OCI-LY3 (cell line): ENCODE measurements at regions not wholly inside any gene's neighbourhood (a gene's known extent, or its start where the extent isn't known, plus 50 kb on each side); places are given as distances from the start of the nearest gene placed in this dataset.
"Not testable (repeated sequence)": the region's sequence is repeated elsewhere in the genome, so short reads cannot be mapped to it uniquely, and the experiment has no call there.

Experiments
- H2AFZ ChIP-seq: fragments of 200-600, 300-600 bp; shearing (Covaris generic); 2 replicates; pipeline ENCODE4 v1.6.0; 2014; ENCODE audit warnings: antibody characterized with exemption, low read depth, low read length
- H3K27ac ChIP-seq: fragments of 200-600, 300-600 bp; sonication (generic); 2 replicates; pipeline ENCODE4 v1.5.1; 2014; ENCODE audit warnings: mild to moderate bottlenecking, low read length, moderate library complexity, mixed read lengths
- H3K27me3 ChIP-seq: fragments of 200-600, 300-600 bp; sonication (generic); 2 replicates; pipeline ENCODE4 v1.6.1; 2014; ENCODE audit warnings: low read depth, low read length, mixed read lengths
- H3K36me3 ChIP-seq: fragments of 200-600, 300-600 bp; sonication (generic); replicated peaks from 2 replicates; pipeline ENCODE3; 2014; ENCODE audit warnings: low read depth, low read length, mixed read lengths
- H3K4me1 ChIP-seq: fragments of 300-600, 200-600 bp; sonication (generic); 2 replicates; pipeline ENCODE4 v1.6.1; 2014; ENCODE audit warnings: low read length, mixed read lengths
- H3K4me2 ChIP-seq: fragments of 200-600, 300-600 bp; sonication (generic); 2 replicates; pipeline ENCODE4 v1.6.1; 2014; ENCODE audit warnings: low read length, mixed read lengths
- H3K4me3 ChIP-seq: fragments of 300-600, 200-600 bp; sonication (generic); 2 replicates; pipeline ENCODE4 v1.5.1; 2014; ENCODE audit warnings: antibody characterized with exemption, mild to moderate bottlenecking, low read length, moderate library complexity
- H3K79me2 ChIP-seq: fragments of 300-600, 200-600 bp; shearing (Covaris generic); 2 replicates; pipeline ENCODE4 v1.6.1; 2014; ENCODE audit warnings: mild to moderate bottlenecking, low read length, mixed read lengths
- H3K9ac ChIP-seq: fragments of 300-600, 200-600 bp; shearing (Covaris generic); 2 replicates; pipeline ENCODE4 v1.6.0; 2014; ENCODE audit warnings: mild to moderate bottlenecking, low read length, moderate library complexity
- H3K9me3 ChIP-seq: fragments of 200-600, 300-600 bp; shearing (Covaris generic); 2 replicates; pipeline ENCODE4 v1.6.1; 2014; ENCODE audit warnings: low read length, mixed read lengths; ENCODE audit not compliant: insufficient read depth
- H4K20me1 ChIP-seq: fragments of 200-600, 300-600 bp; sonication (generic); 2 replicates; pipeline ENCODE4 v1.6.1; 2016; ENCODE audit warnings: low read length, mixed read lengths; ENCODE audit not compliant: insufficient read depth
- EZH2phosphoT487 ChIP-seq: fragments of 200-600 bp; shearing (Covaris generic); IDR thresholded peaks from 2 replicates; pipeline ENCODE4 v1.6.1; 2018; ENCODE audit warnings: antibody characterized with exemption, mixed run types, low read depth
- TF ChIP-seq, protein P1 (sequence below): fragments of 200-600, 300-600 bp; sonication (generic); IDR thresholded peaks from 2 replicates; pipeline ENCODE4 v1.5.1; 2014; ENCODE audit warnings: antibody characterized with exemption, low read length, low read depth

DNA sequence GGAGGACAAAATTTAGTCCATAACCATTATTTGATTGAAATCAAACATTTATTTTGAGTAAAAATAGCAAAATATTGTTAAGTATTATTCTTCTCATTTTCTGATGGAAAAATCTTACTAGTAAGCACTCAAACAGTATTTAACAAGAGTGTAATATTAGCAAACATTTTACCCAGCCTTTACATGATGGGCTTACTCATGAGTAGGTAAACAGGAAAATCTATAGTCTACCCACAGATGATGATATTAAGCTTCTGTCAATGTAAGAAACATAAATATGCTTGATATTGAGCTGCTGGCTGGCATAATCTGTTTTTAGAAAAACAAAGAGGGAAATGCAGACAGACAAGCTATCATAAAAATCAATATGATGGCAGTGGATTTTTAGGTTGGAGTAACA is 418.5 kb upstream of the COX7C start:
- Histone ChIP-seq H3K27ac (no peak overlapping the region), H2AFZ (no peak overlapping the region), H3K4me1 (no peaks in the 10 kb centered on the region)

DNA sequence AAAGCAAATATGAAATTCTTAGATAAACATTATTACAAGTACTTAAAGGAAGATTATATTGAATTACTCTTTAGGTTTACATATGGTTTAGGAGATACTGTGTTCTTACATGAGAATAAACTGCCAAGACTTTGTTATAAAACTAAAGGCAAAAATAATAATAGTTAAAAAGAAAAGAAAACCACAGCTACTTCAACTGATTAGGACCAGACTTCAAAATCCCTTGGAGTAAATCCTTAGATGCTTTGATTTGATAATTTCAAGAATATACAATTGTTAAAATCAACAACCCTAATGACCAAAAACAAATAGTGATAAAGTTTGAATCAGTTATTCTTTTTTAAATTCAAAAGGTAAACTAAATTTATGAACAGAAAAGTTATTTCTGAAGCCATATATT is 389.6 kb upstream of the COX7C start:
- Histone ChIP-seq H4K20me1 (no peaks in the 10 kb centered on the region), H3K36me3 (no peaks in the 10 kb centered on the region), H3K9ac (no peak overlapping the region), H3K9me3 (no peaks in the 10 kb centered on the region), H2AFZ (no peak overlapping the region), H3K4me3 (no peak overlapping the region), H3K79me2 (no peaks in the 10 kb centered on the region), H3K27ac (no peak overlapping the region), H3K4me1 (no peaks in the 10 kb centered on the region), H3K4me2 (no peak overlapping the region), H3K27me3 (no peaks in the 10 kb centered on the region)
- TF ChIP-seq EZH2phosphoT487: no peak
- TF ChIP-seq, protein P1, sequence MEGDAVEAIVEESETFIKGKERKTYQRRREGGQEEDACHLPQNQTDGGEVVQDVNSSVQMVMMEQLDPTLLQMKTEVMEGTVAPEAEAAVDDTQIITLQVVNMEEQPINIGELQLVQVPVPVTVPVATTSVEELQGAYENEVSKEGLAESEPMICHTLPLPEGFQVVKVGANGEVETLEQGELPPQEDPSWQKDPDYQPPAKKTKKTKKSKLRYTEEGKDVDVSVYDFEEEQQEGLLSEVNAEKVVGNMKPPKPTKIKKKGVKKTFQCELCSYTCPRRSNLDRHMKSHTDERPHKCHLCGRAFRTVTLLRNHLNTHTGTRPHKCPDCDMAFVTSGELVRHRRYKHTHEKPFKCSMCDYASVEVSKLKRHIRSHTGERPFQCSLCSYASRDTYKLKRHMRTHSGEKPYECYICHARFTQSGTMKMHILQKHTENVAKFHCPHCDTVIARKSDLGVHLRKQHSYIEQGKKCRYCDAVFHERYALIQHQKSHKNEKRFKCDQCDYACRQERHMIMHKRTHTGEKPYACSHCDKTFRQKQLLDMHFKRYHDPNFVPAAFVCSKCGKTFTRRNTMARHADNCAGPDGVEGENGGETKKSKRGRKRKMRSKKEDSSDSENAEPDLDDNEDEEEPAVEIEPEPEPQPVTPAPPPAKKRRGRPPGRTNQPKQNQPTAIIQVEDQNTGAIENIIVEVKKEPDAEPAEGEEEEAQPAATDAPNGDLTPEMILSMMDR: no peak

More for the DNA sequence above, 418.5 kb upstream of the COX7C start:
- no peak overlapping the region for H3K4me2 ChIP-seq
- no peaks in the 10 kb centered on the region for H4K20me1 ChIP-seq
- no peaks in the 10 kb centered on the region for H3K36me3 ChIP-seq
- H3K9ac ChIP-seq: no peak overlapping the region
- H3K27me3 ChIP-seq: no peaks in the 10 kb centered on the region
- no peak overlapping the region for H3K4me3 ChIP-seq
- no peaks in the 10 kb centered on the region for H3K9me3 ChIP-seq
- H3K79me2 ChIP-seq: no peaks in the 10 kb centered on the region
- TF ChIP-seq, protein P1: no peak
- TF ChIP-seq EZH2phosphoT487: no peak

DNA sequence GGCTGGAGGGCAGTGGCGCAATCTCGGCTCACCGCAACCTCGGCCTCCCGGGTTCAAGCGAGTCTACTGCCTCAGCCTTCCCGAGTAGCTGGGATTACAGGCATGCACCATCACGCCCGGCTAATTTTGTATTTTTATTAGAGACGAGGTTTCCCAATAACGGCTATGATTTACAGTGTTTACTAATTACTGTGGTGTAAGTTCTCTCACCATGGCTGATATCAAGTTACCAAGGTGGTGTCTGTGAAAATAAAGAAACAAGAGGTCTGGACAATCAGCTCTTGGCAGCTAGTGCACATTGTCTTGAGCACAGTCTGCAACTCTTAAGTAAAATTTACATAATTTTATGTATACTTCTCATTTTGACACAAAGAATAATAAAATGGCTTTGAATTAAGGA is 385.5 kb upstream of the COX7C start:
- no peaks in the 10 kb centered on the region for H3K27me3 ChIP-seq
- H3K79me2 ChIP-seq: no peaks in the 10 kb centered on the region
- no peak overlapping the region for H3K9ac ChIP-seq
- no peaks in the 10 kb centered on the region for H4K20me1 ChIP-seq
- no peaks in the 10 kb centered on the region for H3K36me3 ChIP-seq
- no peaks in the 10 kb centered on the region for H3K9me3 ChIP-seq
- TF ChIP-seq EZH2phosphoT487: no peak
- H3K4me3 ChIP-seq: no peak overlapping the region
- no peaks in the 10 kb centered on the region for H3K4me1 ChIP-seq
- H3K4me2 ChIP-seq: no peak overlapping the region
- H3K27ac ChIP-seq: no peak overlapping the region
- H2AFZ ChIP-seq: no peak overlapping the region

DNA sequence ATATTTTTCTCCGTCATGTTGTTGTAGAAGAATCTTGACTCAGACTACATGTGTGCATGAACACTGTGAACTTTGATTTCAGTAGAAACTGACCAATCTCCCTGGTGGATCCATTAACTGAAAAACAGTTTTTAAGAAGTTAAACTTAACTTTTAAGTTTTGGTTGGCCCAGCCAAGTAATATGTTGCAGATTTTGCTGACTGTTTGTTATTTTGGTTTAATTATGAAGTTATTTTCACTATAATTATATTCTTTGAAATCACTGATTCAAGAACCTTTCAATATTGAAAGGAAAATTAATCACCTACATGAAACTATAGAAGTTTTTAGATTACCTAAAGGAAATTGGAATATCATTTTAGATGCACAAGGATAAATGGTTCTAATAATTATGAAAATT is 373.6 kb upstream of the COX7C start:
- TF ChIP-seq EZH2phosphoT487: no peak
- TF ChIP-seq, protein P1: no peak
- Histone ChIP-seq H3K27me3 (no peaks in the 10 kb centered on the region), H3K36me3 (no peaks in the 10 kb centered on the region), H3K9me3 (no peaks in the 10 kb centered on the region), H3K79me2 (no peaks in the 10 kb centered on the region), H4K20me1 (no peaks in the 10 kb centered on the region), H3K9ac (no peak overlapping the region), H3K4me3 (no peak overlapping the region), H3K4me2 (no peak overlapping the region), H3K4me1 (no peaks in the 10 kb centered on the region), H3K27ac (no peak overlapping the region), H2AFZ (no peak overlapping the region)

DNA sequence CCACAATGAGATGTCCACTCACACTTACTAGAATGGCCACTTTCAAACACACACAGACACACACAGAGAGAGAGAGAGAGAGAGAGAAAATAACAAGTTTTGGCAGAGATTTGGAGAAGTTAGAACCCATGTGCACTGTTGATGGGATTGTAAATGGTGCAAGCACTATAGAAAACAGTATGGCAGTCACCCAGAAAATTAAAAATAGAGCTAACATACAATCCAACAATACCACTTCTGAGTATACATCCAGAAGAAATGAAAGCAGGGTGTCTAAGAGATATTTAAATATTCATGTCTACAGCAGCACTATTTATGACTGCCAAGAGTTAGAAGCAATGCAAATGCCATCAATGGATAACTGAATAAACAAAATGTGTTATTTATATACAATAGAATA is 359.9 kb upstream of the COX7C start:
- TF ChIP-seq, protein P1: no peak
- no peak for TF ChIP-seq EZH2phosphoT487
- H2AFZ ChIP-seq: no peak overlapping the region
- H3K79me2 ChIP-seq: no peaks in the 10 kb centered on the region
- no peak overlapping the region for H3K4me2 ChIP-seq
- H3K36me3 ChIP-seq: no peaks in the 10 kb centered on the region
- H3K9me3 ChIP-seq: no peaks in the 10 kb centered on the region
- H3K9ac ChIP-seq: no peak overlapping the region
- H3K27ac ChIP-seq: no peak overlapping the region
- H3K4me1 ChIP-seq: no peaks in the 10 kb centered on the region
- H3K4me3 ChIP-seq: no peak overlapping the region
- H4K20me1 ChIP-seq: no peaks in the 10 kb centered on the region
- H3K27me3 ChIP-seq: no peaks in the 10 kb centered on the region

DNA sequence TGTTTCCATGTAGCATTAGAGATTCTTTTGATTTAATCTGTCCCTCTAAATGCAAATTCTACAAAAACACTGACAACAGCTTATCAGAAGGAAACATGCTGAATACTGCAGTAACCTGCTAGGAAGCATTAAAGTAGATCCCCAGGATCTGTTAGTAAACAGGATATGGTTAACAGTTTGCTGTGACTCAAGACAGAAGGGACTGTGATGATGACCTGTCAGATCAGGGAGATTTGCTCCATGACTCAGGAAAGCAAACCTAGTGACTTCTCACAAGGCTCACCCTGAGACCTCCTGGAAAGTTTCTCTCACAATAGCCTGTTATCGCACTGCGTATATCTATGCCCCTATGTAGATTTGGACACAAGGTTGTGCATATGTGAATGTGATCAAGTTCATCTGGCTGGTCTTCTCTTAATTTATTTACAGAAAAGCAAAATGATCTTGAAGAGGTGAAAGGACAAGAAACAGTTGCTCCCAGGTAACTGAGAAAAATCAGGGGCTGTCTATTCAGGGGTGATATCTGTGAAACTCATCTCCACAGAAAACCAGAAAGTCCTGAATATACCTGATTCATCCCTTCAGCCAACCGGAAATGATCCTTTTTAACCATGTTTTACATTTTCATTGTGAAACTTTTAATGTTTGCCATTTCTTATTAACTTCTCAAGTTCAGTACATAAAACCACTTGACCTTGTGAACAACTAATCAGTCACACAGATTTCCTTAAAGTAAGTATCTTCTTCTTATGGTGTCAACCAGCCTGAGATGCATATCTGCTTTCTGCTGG is 333.1 kb upstream of the COX7C start:
- H3K9me3 ChIP-seq, H3K4me2 ChIP-seq, H3K27me3 ChIP-seq, H3K27ac ChIP-seq, H3K9ac ChIP-seq, H4K20me1 ChIP-seq, H2AFZ ChIP-seq, H3K36me3 ChIP-seq, H3K79me2 ChIP-seq, H3K4me3 ChIP-seq, H3K4me1 ChIP-seq: not testable (repeated sequence)
